H9 (cell line): ENCODE measurements at regions not wholly inside any gene's neighbourhood (a gene's known extent, or its start where the extent isn't known, plus 50 kb on each side); places are given as distances from the start of the nearest gene placed in this dataset.

ENCODE experiments used
- DNase-seq: peaks from one replicate; pipeline ENCODE4 v3.0.0-alpha.2; 2017
- H2AFZ ChIP-seq: one replicate; pipeline ENCODE4 v1.6.1; 2013; ENCODE audit warnings: mild to moderate bottlenecking, low read length, control low read depth, moderate library complexity
- H2AK5ac ChIP-seq: 2 replicates; pipeline ENCODE4 v1.6.1; 2013; ENCODE audit warnings: low read length, control low read depth, mixed read lengths; ENCODE audit not compliant: insufficient read length
- H2BK120ac ChIP-seq: one replicate; pipeline ENCODE4 v1.6.1; 2013; ENCODE audit warnings: low read depth, mild to moderate bottlenecking, low read length, control low read depth, inconsistent platforms; ENCODE audit not compliant: poor library complexity, severe bottlenecking
- H2BK12ac ChIP-seq: 2 replicates; pipeline ENCODE4 v1.6.1; 2013; ENCODE audit warnings: low read length, control low read depth, mixed read lengths, low read depth; ENCODE audit not compliant: insufficient read length
- H2BK15ac ChIP-seq: 2 replicates; pipeline ENCODE4 v1.6.1; 2013; ENCODE audit warnings: low read depth, low read length, control low read depth
- H2BK20ac ChIP-seq: one replicate; pipeline ENCODE4 v1.6.1; 2013; ENCODE audit warnings: low read depth, mild to moderate bottlenecking, low read length, control low read depth, inconsistent platforms; ENCODE audit not compliant: poor library complexity, severe bottlenecking
- H2BK5ac ChIP-seq: 2 replicates; pipeline ENCODE4 v1.6.1; 2013; ENCODE audit warnings: low read length, control low read depth, mixed read lengths; ENCODE audit not compliant: insufficient read length
- H3K14ac ChIP-seq: 2 replicates; pipeline ENCODE4 v1.6.1; 2013; ENCODE audit warnings: low read length, control low read depth; ENCODE audit not compliant: insufficient read depth
- H3K18ac ChIP-seq: 2 replicates; pipeline ENCODE4 v1.6.1; 2013; ENCODE audit warnings: low read depth, mild to moderate bottlenecking, mixed read lengths, low read length, control low read depth; ENCODE audit not compliant: insufficient read length
- H3K23ac ChIP-seq: 2 replicates; pipeline ENCODE4 v1.6.1; 2013; ENCODE audit warnings: low read length, control low read depth, mixed read lengths, low read depth; ENCODE audit not compliant: insufficient read length
- H3K23me2 ChIP-seq: 2 replicates; pipeline ENCODE4 v1.6.1; 2013; ENCODE audit warnings: low read depth, mild to moderate bottlenecking, mixed read lengths, low read length, control low read depth; ENCODE audit not compliant: insufficient read length, poor library complexity, severe bottlenecking
- H3K27ac ChIP-seq: 2 replicates; pipeline ENCODE4 v1.5.1; 2013; ENCODE audit warnings: low read length, control low read depth, mixed read lengths, low read depth; ENCODE audit not compliant: insufficient read length
- H3K27me3 ChIP-seq: 2 replicates; pipeline ENCODE4 v1.6.1; 2013; ENCODE audit warnings: low read length, control low read depth, inconsistent platforms; ENCODE audit not compliant: insufficient read depth
- H3K4ac ChIP-seq: 2 replicates; pipeline ENCODE4 v1.6.1; 2013; ENCODE audit warnings: low read depth, mild to moderate bottlenecking, control low read depth, inconsistent platforms, low read length, moderate library complexity
- H3K4me1 ChIP-seq: 2 replicates; pipeline ENCODE4 v1.6.1; 2013; ENCODE audit warnings: low read length, control low read depth, inconsistent platforms; ENCODE audit not compliant: insufficient read depth
- H3K4me2 ChIP-seq: 2 replicates; pipeline ENCODE4 v1.6.1; 2013; ENCODE audit warnings: low read length, control low read depth, mixed read lengths; ENCODE audit not compliant: insufficient read length, insufficient read depth
- H3K56ac ChIP-seq: 2 replicates; pipeline ENCODE4 v1.6.1; 2013; ENCODE audit warnings: low read depth, mild to moderate bottlenecking, mixed read lengths, low read length, control low read depth; ENCODE audit not compliant: insufficient read length
- H3K79me1 ChIP-seq: 2 replicates; pipeline ENCODE4 v1.6.1; 2013; ENCODE audit warnings: low read depth, mild to moderate bottlenecking, moderate library complexity, low read length, control low read depth, inconsistent platforms; ENCODE audit not compliant: insufficient read depth, poor library complexity, severe bottlenecking
- H3K79me2 ChIP-seq: 2 replicates; pipeline ENCODE4 v1.6.1; 2013; ENCODE audit warnings: low read length, control low read depth, inconsistent platforms; ENCODE audit not compliant: insufficient read depth
- H3K9ac ChIP-seq: 2 replicates; pipeline ENCODE4 v1.6.1; 2013; ENCODE audit warnings: low read length, control low read depth, mixed read lengths; ENCODE audit not compliant: insufficient read length; ENCODE audit errors: extremely low read depth
- H3K9me3 ChIP-seq: one replicate; pipeline ENCODE4 v1.6.1; 2013; ENCODE audit warnings: low read depth, low read length, inconsistent platforms; ENCODE audit not compliant: control insufficient read depth
- H3T11ph ChIP-seq: one replicate; pipeline ENCODE4 v1.6.1; 2013; ENCODE audit warnings: mild to moderate bottlenecking, low read length, control low read depth, inconsistent platforms
- H4K20me1 ChIP-seq: one replicate; pipeline ENCODE4 v1.6.1; 2013; ENCODE audit not compliant: control insufficient read depth, insufficient read length, insufficient read depth
- H4K5ac ChIP-seq: 2 replicates; pipeline ENCODE4 v1.6.1; 2013; ENCODE audit warnings: low read depth, mild to moderate bottlenecking, mixed read lengths, low read length, control low read depth; ENCODE audit not compliant: insufficient read length
- H4K8ac ChIP-seq: replicated peaks from 2 replicates; pipeline ENCODE4 v1.6.1; 2013; ENCODE audit warnings: low read length, control low read depth, mixed read lengths, low read depth; ENCODE audit not compliant: insufficient read length
- H4K91ac ChIP-seq: 2 replicates; pipeline ENCODE4 v1.6.1; 2013; ENCODE audit warnings: low read depth, mild to moderate bottlenecking, moderate library complexity, mixed read lengths, low read length, control low read depth; ENCODE audit not compliant: insufficient read length
- H3K27ac Mint-ChIP-seq, 3 experiments: 2 replicates in 2 of 3; 3 replicates in 1 of 3; pipeline ENCODE4 v1.8.0; 2020 to 2021; ENCODE audit warnings: mixed read lengths in 3 of 3, mild to moderate bottlenecking in 1 of 3, moderate library complexity in 1 of 3
- H3K27me3 Mint-ChIP-seq: 2 replicates; pipeline ENCODE4 v1.8.0; 2021; ENCODE audit warnings: low read depth, mild to moderate bottlenecking, moderate library complexity, mixed read lengths
- H3K36me3 Mint-ChIP-seq, 3 experiments: 2 replicates in 2 of 3; 3 replicates in 1 of 3; pipeline ENCODE4 v1.8.0; 2020 to 2021; ENCODE audit warnings: low read depth in 3 of 3, mixed read lengths in 3 of 3; ENCODE audit not compliant: insufficient read depth in 1 of 3
- H3K4me1 Mint-ChIP-seq, 2 experiments: 2 replicates each; pipeline ENCODE4 v1.8.0; 2020; ENCODE audit warnings: mixed read lengths in 2 of 2
- H3K4me3 Mint-ChIP-seq, 2 experiments: 2 replicates in 1 of 2; 3 replicates in 1 of 2; pipeline ENCODE4 v1.8.0; 2020 to 2021; ENCODE audit warnings: mild to moderate bottlenecking in 2 of 2, mixed read lengths in 2 of 2, moderate library complexity in 1 of 2
- H3K9me3 Mint-ChIP-seq, 2 experiments: 2 replicates in 1 of 2; 3 replicates in 1 of 2; pipeline ENCODE4 v1.8.0; 2020; ENCODE audit warnings: mild to moderate bottlenecking in 2 of 2, mixed read lengths in 2 of 2, moderate library complexity in 1 of 2
- CTCF ChIP-seq: fragments of 200-600 bp; sonication (generic); conservative IDR thresholded peaks from 3 replicates; pipeline ENCODE4 v1.8.0; 2021; ENCODE audit warnings: antibody characterized with exemption, mild to moderate bottlenecking

DNA sequence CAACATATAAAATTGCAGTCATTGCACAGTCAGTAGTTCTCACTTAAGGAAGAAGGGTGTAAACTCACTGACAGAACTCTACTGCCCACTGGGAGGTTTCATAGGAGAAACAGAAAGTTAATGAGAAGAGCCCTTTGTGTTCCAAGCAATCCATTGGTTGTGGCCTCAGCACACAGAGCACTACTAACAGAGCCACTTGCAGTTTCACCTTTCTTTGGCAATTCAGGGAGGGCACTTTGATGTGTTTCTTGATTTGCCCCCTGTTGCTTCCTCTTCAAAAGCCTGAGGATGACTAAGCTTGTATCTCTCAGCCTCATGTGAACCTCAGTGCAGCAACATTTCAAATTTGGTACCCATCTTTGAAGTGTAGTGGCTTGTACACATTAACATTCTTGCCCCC is 409.4 kb downstream of the DMRTA1 start:
- Histone ChIP-seq H3K27me3 (no peaks in the 10 kb centered on the region), H3K18ac (no peak overlapping the region), H3K9ac (no peak overlapping the region), H3K23ac (no peak overlapping the region), H3T11ph (no peak overlapping the region), H3K56ac (no peak overlapping the region), H2BK15ac (no peak overlapping the region), H2AFZ (no peak overlapping the region), H3K27ac (no peak overlapping the region), H3K23me2 (no peaks in the 10 kb centered on the region), H4K91ac (no peak overlapping the region), H2BK20ac (no peak overlapping the region), H4K8ac (no peak overlapping the region), H3K79me1 (no peaks in the 10 kb centered on the region), H2BK12ac (no peak overlapping the region), H3K4me2 (no peak overlapping the region), H3K14ac (no peak overlapping the region), H2AK5ac (no peak overlapping the region), H3K4ac (no peak overlapping the region), H2BK5ac (no peak overlapping the region), H4K5ac (no peak overlapping the region), H3K4me1 (no peaks in the 10 kb centered on the region), H3K9me3 (no peaks in the 10 kb centered on the region), H2BK120ac (no peak overlapping the region), H4K20me1 (no peaks in the 10 kb centered on the region), H3K79me2 (no peaks in the 10 kb centered on the region)
- Mint-ChIP-seq H3K4me3 (no peak overlapping the region), H3K9me3 (peaks cover 5 to 8% of the 10 kb centered on the region in 2 experiments), H3K27ac (no peak overlapping the region), H3K27me3 (no peaks in the 10 kb centered on the region), H3K4me1 (peaks cover 7 to 10% of the 10 kb centered on the region in 2 experiments; a peak in 3 of 4 replicates), H3K36me3 (peaks cover 0 to 11% (median 2%) of the 10 kb centered on the region in 3 experiments; a peak in 4 of 7 replicates)
- no peak for TF ChIP-seq CTCF
- no peak for DNase-seq
